GM12878 (cell line): ENCODE measurements at regions not wholly inside any gene's neighbourhood (a gene's known extent, or its start where the extent isn't known, plus 50 kb on each side); places are given as distances from the start of the nearest gene placed in this dataset.

Experiments used
- ATAC-seq: fragments of 200-7000 bp; cut with Tn5 transposase; 3 replicates; pipeline ENCODE4 v1.9.1; 2020; ENCODE audit warnings: mild to moderate bottlenecking, moderate library complexity
- BruUV-seq: library from RNA; stranded (reverse); fragments of 400-500 nt; replicated peaks from 2 replicates; lab custom pipeline; 2021; lab: Mats Ljungman, UMichigan
- CTCF ChIA-PET: fragments of 300-600 bp; sonication (Branson Sonifier 250); formaldehyde crosslinking; extraction: SDS; loops from one replicate; lab custom pipeline; 2021; ENCODE audit warnings: inconsistent platforms; lab: Yijun Ruan, JAX
- POLR2A ChIA-PET: fragments of 350-600 bp; formaldehyde crosslinking; extraction: SDS; loops from one replicate; lab custom pipeline; 2021; ENCODE audit warnings: inconsistent platforms; lab: Charles Lee
- RAD21 ChIA-PET: fragments of 300-600 bp; sonication (Branson Sonifier 250); formaldehyde crosslinking; loops from one replicate; lab custom pipeline; 2023; ENCODE audit warnings: antibody characterized with exemption; ENCODE audit not compliant: unreplicated experiment; lab: Charles Lee
- SMC1A ChIA-PET: fragments of 300-600 bp; sonication (Branson Sonifier 250); formaldehyde crosslinking; loops from one replicate; lab custom pipeline; 2023; ENCODE audit not compliant: unreplicated experiment, uncharacterized antibody; lab: Charles Lee
- DNase-seq: peaks from one replicate; pipeline ENCODE4 v3.0.0-alpha.2; 2011; ENCODE audit warnings: low read depth, low spot score
- FAIRE-seq: peaks from 3 replicates; lab custom pipeline; 2011; peaks lifted over from hg19 to GRCh38; lab: Jason Lieb, UNC
- H2AFZ ChIP-seq: 2 replicates; pipeline ENCODE4 v1.6.0; 2011; ENCODE audit warnings: low read depth, low read length, control low read depth; ENCODE audit not compliant: control insufficient read depth
- H3K27ac ChIP-seq: 2 replicates; pipeline ENCODE4 v1.5.1; 2011; ENCODE audit warnings: control low read depth; ENCODE audit not compliant: control insufficient read depth, insufficient read depth
- H3K27me3 ChIP-seq, 2 experiments: replicated peaks in 1 of 2; 2 replicates each; pipeline versions ENCODE4 v1.6.0 to v1.6.1; 2011; ENCODE audit warnings: low read length in 1 of 2; ENCODE audit not compliant: control insufficient read depth in 2 of 2, insufficient read depth in 2 of 2
- H3K36me3 ChIP-seq, 2 experiments: 2 replicates each; pipeline ENCODE4 v1.5.1; 2011; ENCODE audit warnings: low read length in 1 of 2; ENCODE audit not compliant: control insufficient read depth in 2 of 2, insufficient read depth in 2 of 2
- H3K4me1 ChIP-seq: 2 replicates; pipeline ENCODE4 v1.6.1; 2011; ENCODE audit warnings: mild to moderate bottlenecking, low read length, moderate library complexity, mixed read lengths; ENCODE audit not compliant: control insufficient read depth, insufficient read depth
- H3K4me2 ChIP-seq: 2 replicates; pipeline ENCODE4 v1.6.0; 2011; ENCODE audit warnings: control low read depth; ENCODE audit not compliant: control insufficient read depth, insufficient read depth
- H3K4me3 ChIP-seq: fragments of 200-600 bp; sonication (generic); 2 replicates; pipeline ENCODE4 v1.5.1; 2016
- H3K79me2 ChIP-seq: 2 replicates; pipeline ENCODE4 v1.6.0; 2011; ENCODE audit warnings: low read length; ENCODE audit not compliant: control insufficient read depth, insufficient read depth
- H3K9ac ChIP-seq: 2 replicates; pipeline ENCODE4 v1.8.0; 2011; ENCODE audit warnings: low read length, control low read depth, mixed read lengths; ENCODE audit not compliant: control insufficient read depth, insufficient read depth
- H3K9me3 ChIP-seq: replicated peaks from 3 replicates; pipeline ENCODE4 v1.5.1; 2011; ENCODE audit warnings: mild to moderate bottlenecking, low read length; ENCODE audit not compliant: control insufficient read depth, insufficient read depth
- H4K20me1 ChIP-seq: 2 replicates; pipeline ENCODE4 v1.6.0; 2011; ENCODE audit not compliant: control insufficient read depth, insufficient read depth
- CUX1 ChIP-seq: IDR thresholded peaks from 2 replicates; pipeline ENCODE4 v1.6.1; 2012; ENCODE audit warnings: improper control_type of control experiment, low read depth, low read length; ENCODE audit not compliant: insufficient replicate concordance
- ELK1 ChIP-seq: IDR thresholded peaks from 2 replicates; pipeline ENCODE4 v1.6.1; 2012; ENCODE audit warnings: low read depth, low read length, improper control_type of control experiment
- MEF2A ChIP-seq: IDR thresholded peaks from 2 replicates; pipeline ENCODE4 v1.6.1; 2011; ENCODE audit warnings: low read depth, mild to moderate bottlenecking, low read length, moderate library complexity; ENCODE audit not compliant: insufficient read depth
- RUNX3 ChIP-seq: IDR thresholded peaks from 2 replicates; pipeline ENCODE4 v1.6.1; 2012; ENCODE audit warnings: low read length, inconsistent platforms
- SIX5 ChIP-seq: IDR thresholded peaks from 2 replicates; pipeline ENCODE4 v1.6.1; 2011; ENCODE audit warnings: mild to moderate bottlenecking, low read depth, low read length, moderate library complexity; ENCODE audit not compliant: severe bottlenecking
- TCF3 ChIP-seq: IDR thresholded peaks from 2 replicates; pipeline ENCODE4 v1.6.1; 2012; ENCODE audit warnings: low read depth, mild to moderate bottlenecking, low read length, borderline replicate concordance; ENCODE audit not compliant: insufficient read depth
- WGBS: methylation state at CpG from one replicate; pipeline ENCODE4 v1.1.6; 2016; ENCODE audit warnings: low lambda C conversion rate; ENCODE audit not compliant: insufficient replicate concordance, insufficient coverage; ENCODE audit errors: missing lambda C conversion rate; 5-methylcytosine and 5-hydroxymethylcytosine counted together
- in situ Hi-C: fragments of 300-500 bp; cut with MboI; formaldehyde crosslinking; loops from 9 replicates; pipeline ENCODE4 v1.14.3; 2018; ENCODE audit warnings: mixed read lengths
- intact Hi-C: fragments of 100-400 bp; cut with micrococcal nuclease; formaldehyde crosslinking; loops from one replicate; pipeline ENCODE4 v1.14.2; 2022; ENCODE audit not compliant: unreplicated experiment

GRCh38 chrX:38919202-38919601, 117.9 kb downstream of the MID1IP1 start:
- Histone ChIP-seq H3K4me1 (no peaks in the 10 kb centered on the region), H3K27me3 (no peaks in the 10 kb centered on the region), H3K79me2 (no peaks in the 10 kb centered on the region), H3K4me3 (no peak overlapping the region), H2AFZ (no peak overlapping the region), H3K4me2 (no peak overlapping the region), H4K20me1 (no peaks in the 10 kb centered on the region)
- DNase-seq (peak; percentile 34), ATAC-seq (peak; percentile 47; the same call in 2 of the 3 replicates)
- POLR2A ChIA-PET, result no interaction called here
- intact Hi-C loops (no loop called here), in situ Hi-C loops (no loop called here)
- BruUV-seq, result no TSS peak
- RAD21 ChIA-PET, result interaction anchor here (0.8 to 1.8 kb wide), 6 partner anchors 13 to 118 kb away, joined by 3 to 7 read pairs (median 4); partner anchors contain the start of gene MID1IP1
- TF ChIP-seq TCF3, result no peak
- no peak for TF ChIP-seq SIX5
- TF ChIP-seq MEF2A, result 0 out of 2 replicates have a peak, but pooled peaks have one; percentile 38
- peak; percentile 36; the same call in 1 of the 2 replicates for TF ChIP-seq RUNX3
- TF ChIP-seq ELK1, result no peak
- no peak for TF ChIP-seq CUX1
- TF ChIP-seq, all 136 proteins: peak for 2
- SMC1A ChIA-PET, result interaction anchor here (0.9 to 3.4 kb wide), 13 partner anchors 16 to 262 kb away, joined by 3 to 14 read pairs (median 4); no protein-coding TSS in a partner anchor
- Histone ChIP-seq H3K27ac (no peak overlapping the region), H3K36me3 (no peaks in the 10 kb centered on the region), H3K9ac (no peak overlapping the region), H3K9me3 (no peaks in the 10 kb centered on the region; the same call in 2 of the 3 replicates)
- CTCF ChIA-PET, result interaction anchor here (1.5 kb wide), 1 partner anchor 64 kb away, joined by 7 read pairs; no protein-coding TSS in a partner anchor
- FAIRE-seq, result no peak
- WGBS, result 0% methylated on average over 2 of the region's 2 CpGs
